ENCODE measurements at regions not wholly inside any gene's neighbourhood (a gene's known extent, or its start where the extent isn't known, plus 50 kb on each side); places are given as distances from the start of the nearest gene placed in this dataset.

DNA sequence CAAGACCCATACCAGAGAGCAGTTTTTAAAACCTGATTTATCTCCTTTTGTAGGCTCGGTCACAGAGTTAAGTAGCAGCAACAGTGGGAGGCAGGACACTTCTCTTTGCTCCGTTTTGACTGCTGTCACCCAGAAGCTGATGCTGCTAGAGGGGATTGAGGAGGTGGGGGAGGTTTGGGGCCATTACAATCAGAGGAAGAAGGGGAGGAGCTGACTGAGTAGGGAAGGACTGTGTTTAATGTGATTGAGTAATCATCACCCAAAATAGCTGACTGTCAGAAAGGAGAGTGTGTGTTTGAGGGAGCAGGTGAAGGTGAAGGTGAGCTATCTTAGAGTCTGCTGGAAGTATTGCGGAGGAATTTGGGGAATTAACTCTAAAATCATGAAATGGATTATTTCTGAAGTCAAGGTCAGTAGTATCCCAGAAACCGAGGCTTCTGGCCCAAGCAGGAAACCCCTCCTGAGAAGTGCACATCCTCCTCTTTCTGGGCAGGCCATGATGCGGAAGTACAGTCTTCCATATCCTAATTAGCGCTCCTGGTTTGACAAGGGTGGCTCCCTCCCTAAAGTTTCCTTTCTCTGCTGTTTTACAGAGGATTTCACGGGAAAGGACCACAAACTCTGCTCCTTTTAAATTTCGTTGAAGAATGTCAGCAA, 214.9 kb downstream of the PLK2 start:
- no peak for TF ChIP-seq POLR2A (IDR thresholded peaks at IDR 0.05)
- no peak for TF ChIP-seq CTCF (IDR thresholded peaks at IDR 0.05)
